Neural cell (in vitro differentiated cells): ENCODE measurements at regions not wholly inside any gene's neighbourhood (a gene's known extent, or its start where the extent isn't known, plus 50 kb on each side); places are given as distances from the start of the nearest gene placed in this dataset.

Experiments used
- H2AFZ ChIP-seq: fragments of 200-600, 300-800 bp; sonication (generic), shearing (Covaris generic); 2 replicates; pipeline ENCODE4 v1.6.0; 2014; ENCODE audit warnings: low read depth, mild to moderate bottlenecking, antibody characterized with exemption, low read length, moderate library complexity
- H3F3A ChIP-seq: fragments of 200-600 bp; shearing (Covaris generic); 2 replicates; pipeline ENCODE4 v1.6.1; 2016; ENCODE audit warnings: mild to moderate bottlenecking, moderate library complexity, mixed read lengths, antibody characterized with exemption, low read length; ENCODE audit not compliant: insufficient read depth, poor library complexity, severe bottlenecking
- H3K27ac ChIP-seq: fragments of 200-600, 300-800 bp; sonication (generic), shearing (Covaris generic); 2 replicates; pipeline ENCODE4 v1.5.1; 2014; ENCODE audit warnings: mild to moderate bottlenecking, low read length, moderate library complexity
- H3K27me3 ChIP-seq: fragments of 300-800, 200-600 bp; sonication (generic), shearing (Covaris generic); 2 replicates; pipeline ENCODE4 v1.6.0; 2014; ENCODE audit warnings: mild to moderate bottlenecking, low read depth, low read length, moderate library complexity; ENCODE audit not compliant: insufficient read depth
- H3K36me3 ChIP-seq: fragments of 300-800, 200-600 bp; sonication (generic), shearing (Covaris generic); 2 replicates; pipeline ENCODE4 v1.5.1; 2014; ENCODE audit warnings: mild to moderate bottlenecking, antibody characterized with exemption, low read length, moderate library complexity; ENCODE audit not compliant: insufficient read depth
- H3K4me2 ChIP-seq: fragments of 300-800, 200-600 bp; sonication (generic), shearing (Covaris generic); 2 replicates; pipeline ENCODE4 v1.6.0; 2014; ENCODE audit warnings: mild to moderate bottlenecking, low read length
- H3K4me3 ChIP-seq: fragments of 300-800, 200-600 bp; sonication (generic), shearing (Covaris generic); 2 replicates; pipeline ENCODE4 v1.5.1; 2014; ENCODE audit warnings: mild to moderate bottlenecking, low read length, moderate library complexity
- H3K79me2 ChIP-seq: fragments of 200-600 bp; shearing (Covaris generic); replicated peaks from 2 replicates; pipeline ENCODE4 v1.6.0; 2014; ENCODE audit warnings: mild to moderate bottlenecking, low read length, moderate library complexity; ENCODE audit not compliant: insufficient read depth
- H3K9ac ChIP-seq: fragments of 300-800, 200-600 bp; sonication (generic), shearing (Covaris generic); 2 replicates; pipeline ENCODE4 v1.6.1; 2016; ENCODE audit warnings: mild to moderate bottlenecking, low read length, mixed read lengths
- H3K9me2 ChIP-seq: fragments of 200-600 bp; shearing (Covaris generic); 2 replicates; pipeline ENCODE4 v1.6.1; 2016; ENCODE audit warnings: mild to moderate bottlenecking, low read length, mixed read lengths; ENCODE audit not compliant: insufficient read depth
- H3K9me3 ChIP-seq: fragments of 200-600, 300-800 bp; sonication (generic), shearing (Covaris generic); 2 replicates; pipeline ENCODE4 v1.6.1; 2016; ENCODE audit warnings: mild to moderate bottlenecking, mixed run types, low read length, moderate library complexity, mixed read lengths
- H4K20me1 ChIP-seq: fragments of 200-600 bp; shearing (Covaris generic); 2 replicates; pipeline ENCODE4 v1.6.1; 2016; ENCODE audit warnings: mild to moderate bottlenecking, mixed run types; ENCODE audit not compliant: insufficient read depth
- EP300 ChIP-seq: fragments of 450-650 bp; conservative IDR thresholded peaks from 2 replicates; pipeline ENCODE4 v1.6.1; 2014; ENCODE audit warnings: antibody characterized with exemption, mild to moderate bottlenecking, moderate library complexity; ENCODE audit not compliant: poor library complexity, severe bottlenecking
- EZH2 ChIP-seq: fragments of 200-600, 300-800 bp; shearing (Covaris generic), sonication (generic); IDR thresholded peaks from 2 replicates; pipeline ENCODE4 v1.6.1; 2014; ENCODE audit warnings: antibody characterized with exemption, low read length, borderline replicate concordance, mild to moderate bottlenecking; ENCODE audit not compliant: insufficient read depth, poor library complexity, severe bottlenecking
- MXI1 ChIP-seq: fragments of 450-650 bp; conservative IDR thresholded peaks from 2 replicates; pipeline ENCODE4 v1.6.1; 2014; ENCODE audit warnings: antibody characterized with exemption, mild to moderate bottlenecking; ENCODE audit not compliant: poor library complexity, severe bottlenecking
- POLR2AphosphoS5 ChIP-seq: IDR thresholded peaks from 2 replicates; pipeline ENCODE4 v1.6.1; 2012
- RAD21 ChIP-seq: fragments of 450-650 bp; conservative IDR thresholded peaks from 2 replicates; pipeline ENCODE4 v1.6.1; 2014; ENCODE audit warnings: antibody characterized with exemption, mild to moderate bottlenecking, moderate library complexity
- SMC3 ChIP-seq: fragments of 450-650 bp; conservative IDR thresholded peaks from 2 replicates; pipeline ENCODE4 v1.6.1; 2014; ENCODE audit warnings: antibody characterized with exemption, mild to moderate bottlenecking, moderate library complexity; ENCODE audit not compliant: poor library complexity
- TAF1 ChIP-seq: IDR thresholded peaks from 2 replicates; pipeline ENCODE4 v1.6.1; 2012; ENCODE audit warnings: low read depth
- TF ChIP-seq, protein P1 (sequence below): IDR thresholded peaks from 2 replicates; pipeline ENCODE4 v1.6.1; 2012; ENCODE audit warnings: borderline replicate concordance
- TF ChIP-seq, protein P2 (sequence below): fragments of 450-650 bp; IDR thresholded peaks from 2 replicates; pipeline ENCODE4 v1.5.1; 2014; ENCODE audit warnings: antibody characterized with exemption, mild to moderate bottlenecking, moderate library complexity; ENCODE audit not compliant: poor library complexity, severe bottlenecking

DNA sequence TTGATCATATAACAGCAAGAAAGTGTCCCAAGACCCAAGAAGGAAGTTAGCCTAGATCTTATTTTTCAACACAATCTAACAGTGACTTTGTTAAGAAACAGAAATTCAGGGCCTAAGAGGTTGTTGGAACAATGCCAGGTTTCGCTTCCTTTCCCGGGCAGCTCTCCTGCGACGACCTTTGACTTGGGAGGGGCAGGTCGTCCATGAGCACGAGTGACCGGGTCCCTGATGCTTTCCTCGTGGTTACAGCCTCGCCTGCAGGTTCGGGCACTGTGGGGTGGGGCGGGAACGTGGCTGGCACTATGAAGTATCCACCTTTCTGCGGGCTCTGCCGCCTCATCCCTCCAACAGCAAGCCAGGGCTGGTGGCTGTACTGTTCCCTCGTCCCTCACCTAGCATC is 90.1 kb upstream of the RGMA start:
- H3K9ac ChIP-seq, result no peak overlapping the region
- no peak overlapping the region for H3K4me2 ChIP-seq

DNA sequence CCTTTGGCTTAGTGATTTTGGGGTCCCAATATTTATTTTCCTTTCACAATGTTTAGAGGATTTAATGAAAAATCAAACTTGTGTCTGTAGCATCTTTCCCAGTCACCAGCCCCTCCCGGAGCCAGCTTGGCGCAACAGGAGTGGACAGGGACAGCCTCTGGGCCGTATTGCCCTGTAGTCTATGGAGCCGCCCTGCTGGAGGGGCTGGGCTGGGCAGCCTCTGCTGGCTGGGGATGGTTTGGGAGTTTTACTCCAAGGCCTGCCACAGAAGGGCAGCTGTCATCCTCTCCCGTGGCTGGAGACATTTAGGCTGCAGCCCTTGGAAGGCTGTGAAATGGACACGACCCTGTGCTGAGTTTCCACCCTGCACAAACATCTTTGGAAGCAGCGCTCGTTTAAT is 89.4 kb upstream of the RGMA start:
- Histone ChIP-seq H3K9me3 (no peaks in the 10 kb centered on the region), H3K4me3 (no peak overlapping the region), H3K4me2 (no peak overlapping the region), H4K20me1 (no peaks in the 10 kb centered on the region), H3K27ac (no peak overlapping the region), H3K79me2 (no peaks in the 10 kb centered on the region), H2AFZ (no peak overlapping the region), H3K9ac (no peak overlapping the region), H3K27me3 (no peaks in the 10 kb centered on the region), H3F3A (no peaks in the 10 kb centered on the region), H3K9me2 (no peaks in the 10 kb centered on the region), H3K36me3 (no peaks in the 10 kb centered on the region)
- no peak for TF ChIP-seq MXI1
- TF ChIP-seq EZH2, result no peak
- TF ChIP-seq SMC3, result no peak
- no peak for TF ChIP-seq EP300
- TF ChIP-seq RAD21, result no peak
- TF ChIP-seq, protein P1, sequence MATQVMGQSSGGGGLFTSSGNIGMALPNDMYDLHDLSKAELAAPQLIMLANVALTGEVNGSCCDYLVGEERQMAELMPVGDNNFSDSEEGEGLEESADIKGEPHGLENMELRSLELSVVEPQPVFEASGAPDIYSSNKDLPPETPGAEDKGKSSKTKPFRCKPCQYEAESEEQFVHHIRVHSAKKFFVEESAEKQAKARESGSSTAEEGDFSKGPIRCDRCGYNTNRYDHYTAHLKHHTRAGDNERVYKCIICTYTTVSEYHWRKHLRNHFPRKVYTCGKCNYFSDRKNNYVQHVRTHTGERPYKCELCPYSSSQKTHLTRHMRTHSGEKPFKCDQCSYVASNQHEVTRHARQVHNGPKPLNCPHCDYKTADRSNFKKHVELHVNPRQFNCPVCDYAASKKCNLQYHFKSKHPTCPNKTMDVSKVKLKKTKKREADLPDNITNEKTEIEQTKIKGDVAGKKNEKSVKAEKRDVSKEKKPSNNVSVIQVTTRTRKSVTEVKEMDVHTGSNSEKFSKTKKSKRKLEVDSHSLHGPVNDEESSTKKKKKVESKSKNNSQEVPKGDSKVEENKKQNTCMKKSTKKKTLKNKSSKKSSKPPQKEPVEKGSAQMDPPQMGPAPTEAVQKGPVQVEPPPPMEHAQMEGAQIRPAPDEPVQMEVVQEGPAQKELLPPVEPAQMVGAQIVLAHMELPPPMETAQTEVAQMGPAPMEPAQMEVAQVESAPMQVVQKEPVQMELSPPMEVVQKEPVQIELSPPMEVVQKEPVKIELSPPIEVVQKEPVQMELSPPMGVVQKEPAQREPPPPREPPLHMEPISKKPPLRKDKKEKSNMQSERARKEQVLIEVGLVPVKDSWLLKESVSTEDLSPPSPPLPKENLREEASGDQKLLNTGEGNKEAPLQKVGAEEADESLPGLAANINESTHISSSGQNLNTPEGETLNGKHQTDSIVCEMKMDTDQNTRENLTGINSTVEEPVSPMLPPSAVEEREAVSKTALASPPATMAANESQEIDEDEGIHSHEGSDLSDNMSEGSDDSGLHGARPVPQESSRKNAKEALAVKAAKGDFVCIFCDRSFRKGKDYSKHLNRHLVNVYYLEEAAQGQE, result no peak
- TF ChIP-seq, protein P2, sequence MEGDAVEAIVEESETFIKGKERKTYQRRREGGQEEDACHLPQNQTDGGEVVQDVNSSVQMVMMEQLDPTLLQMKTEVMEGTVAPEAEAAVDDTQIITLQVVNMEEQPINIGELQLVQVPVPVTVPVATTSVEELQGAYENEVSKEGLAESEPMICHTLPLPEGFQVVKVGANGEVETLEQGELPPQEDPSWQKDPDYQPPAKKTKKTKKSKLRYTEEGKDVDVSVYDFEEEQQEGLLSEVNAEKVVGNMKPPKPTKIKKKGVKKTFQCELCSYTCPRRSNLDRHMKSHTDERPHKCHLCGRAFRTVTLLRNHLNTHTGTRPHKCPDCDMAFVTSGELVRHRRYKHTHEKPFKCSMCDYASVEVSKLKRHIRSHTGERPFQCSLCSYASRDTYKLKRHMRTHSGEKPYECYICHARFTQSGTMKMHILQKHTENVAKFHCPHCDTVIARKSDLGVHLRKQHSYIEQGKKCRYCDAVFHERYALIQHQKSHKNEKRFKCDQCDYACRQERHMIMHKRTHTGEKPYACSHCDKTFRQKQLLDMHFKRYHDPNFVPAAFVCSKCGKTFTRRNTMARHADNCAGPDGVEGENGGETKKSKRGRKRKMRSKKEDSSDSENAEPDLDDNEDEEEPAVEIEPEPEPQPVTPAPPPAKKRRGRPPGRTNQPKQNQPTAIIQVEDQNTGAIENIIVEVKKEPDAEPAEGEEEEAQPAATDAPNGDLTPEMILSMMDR, result no peak
- TF ChIP-seq TAF1, result no peak
- no peak for TF ChIP-seq POLR2AphosphoS5

More for the DNA sequence above, 90.1 kb upstream of the RGMA start:
- Histone ChIP-seq H3K9me2 (no peaks in the 10 kb centered on the region), H3K27me3 (no peaks in the 10 kb centered on the region), H3K4me3 (no peak overlapping the region), H3K79me2 (no peaks in the 10 kb centered on the region), H3K9me3 (no peaks in the 10 kb centered on the region), H3K27ac (no peak overlapping the region), H4K20me1 (no peaks in the 10 kb centered on the region), H2AFZ (no peak overlapping the region), H3K36me3 (no peaks in the 10 kb centered on the region), H3F3A (no peaks in the 10 kb centered on the region)
- TF ChIP-seq EP300 (no peak), MXI1 (no peak), EZH2 (no peak), SMC3 (no peak), TAF1 (no peak), RAD21 (no peak), POLR2AphosphoS5 (no peak)
- TF ChIP-seq, protein P1, result no peak
- TF ChIP-seq, protein P2, result no peak
